HG03432 (cell line): ENCODE measurements at regions not wholly inside any gene's neighbourhood (a gene's known extent, or its start where the extent isn't known, plus 50 kb on each side); places are given as distances from the start of the nearest gene placed in this dataset.

ENCODE experiments used
- ATAC-seq: cut with Tn5 transposase; IDR thresholded peaks from one replicate; pipeline ENCODE4 v1.9.1; 2021; ENCODE audit warnings: mild to moderate bottlenecking, moderate library complexity; ENCODE audit not compliant: unreplicated experiment

- no peak for ATAC-seq
Measured at GRCh38 chr3:157815739-157816138, 290.5 kb downstream of the SHOX2 start.

- no peak for ATAC-seq
Measured at GRCh38 chr3:157810924-157811718, 295.1 kb downstream of the SHOX2 start.

- no peak for ATAC-seq
Measured at GRCh38 chr3:157807280-157807679, 298.9 kb downstream of the SHOX2 start.

- ATAC-seq = no peak
Measured at GRCh38 chr3:157805538-157805937, 300.7 kb downstream of the SHOX2 start.

- no peak for ATAC-seq
Measured at GRCh38 chr3:157794771-157795170, 291.6 kb upstream of the VEPH1 start.

GRCh38 chr3:157793745-157794144, 290.5 kb upstream of the VEPH1 start:
- no peak for ATAC-seq

- ATAC-seq = no peak
Measured at GRCh38 chr3:157789162-157789561, 285.9 kb upstream of the VEPH1 start.

- ATAC-seq = no peak
Measured at GRCh38 chr3:157786618-157787017, 283.4 kb upstream of the VEPH1 start.

GRCh38 chr3:157786211-157786610, 283.0 kb upstream of the VEPH1 start:
- ATAC-seq = no peak

- no peak for ATAC-seq
Measured at GRCh38 chr3:157785102-157785826, 282.0 kb upstream of the VEPH1 start.

GRCh38 chr3:157782236-157782635, 279.0 kb upstream of the VEPH1 start:
- ATAC-seq = no peak

GRCh38 chr3:157776861-157777260, 273.6 kb upstream of the VEPH1 start:
- ATAC-seq = no peak

- no peak for ATAC-seq
Measured at GRCh38 chr3:157775446-157775845, 272.2 kb upstream of the VEPH1 start.

GRCh38 chr3:157769378-157769777, 266.2 kb upstream of the VEPH1 start:
- no peak for ATAC-seq

GRCh38 chr3:157767607-157768006, 264.4 kb upstream of the VEPH1 start:
- no peak for ATAC-seq

- ATAC-seq = no peak
Measured at GRCh38 chr3:157763644-157764043, 260.4 kb upstream of the VEPH1 start.

- no peak for ATAC-seq
Measured at GRCh38 chr3:157759311-157759710, 256.1 kb upstream of the VEPH1 start.

GRCh38 chr3:157755233-157755632, 252.0 kb upstream of the VEPH1 start:
- ATAC-seq = no peak

GRCh38 chr3:157754451-157754850, 251.2 kb upstream of the VEPH1 start:
- ATAC-seq = no peak

GRCh38 chr3:157753787-157754136, 250.5 kb upstream of the VEPH1 start:
- no peak for ATAC-seq

GRCh38 chr3:157752956-157753786, 250.0 kb upstream of the VEPH1 start:
- ATAC-seq = no peak

- ATAC-seq = no peak
Measured at GRCh38 chr3:157752554-157752953, 249.3 kb upstream of the VEPH1 start.
